GM19397 (cell line): ENCODE measurements at regions not wholly inside any gene's neighbourhood (a gene's known extent, or its start where the extent isn't known, plus 50 kb on each side); places are given as distances from the start of the nearest gene placed in this dataset.
"Not testable (repeated sequence)": the region's sequence is repeated elsewhere in the genome, so short reads cannot be mapped to it uniquely, and the experiment has no call there.

ENCODE experiments used
- ATAC-seq: cut with Tn5 transposase; IDR thresholded peaks from one replicate; pipeline ENCODE4 v1.9.1; 2021; ENCODE audit warnings: mild to moderate bottlenecking, moderate library complexity; ENCODE audit not compliant: unreplicated experiment

DNA sequence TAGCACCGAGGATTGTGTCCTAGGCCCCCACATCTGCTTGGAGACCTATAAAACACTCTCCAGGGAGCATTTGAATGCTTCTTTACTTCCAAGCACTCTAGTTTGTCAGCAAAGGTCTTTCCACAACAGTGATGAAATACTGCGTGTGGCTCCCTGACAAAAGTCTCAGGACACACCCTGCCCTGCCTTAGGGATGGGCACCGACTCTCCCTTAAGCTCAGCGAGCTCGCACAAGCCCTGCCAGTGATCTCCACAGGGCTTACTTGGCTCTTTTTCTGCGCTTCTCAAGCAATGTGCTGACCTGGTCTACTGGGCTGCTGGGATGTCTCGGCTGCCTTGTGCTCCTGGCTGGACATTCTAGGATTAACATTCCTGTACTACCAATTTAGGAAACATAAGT lies 84.3 kb upstream of the MPP7 start:
- no peak for ATAC-seq

DNA sequence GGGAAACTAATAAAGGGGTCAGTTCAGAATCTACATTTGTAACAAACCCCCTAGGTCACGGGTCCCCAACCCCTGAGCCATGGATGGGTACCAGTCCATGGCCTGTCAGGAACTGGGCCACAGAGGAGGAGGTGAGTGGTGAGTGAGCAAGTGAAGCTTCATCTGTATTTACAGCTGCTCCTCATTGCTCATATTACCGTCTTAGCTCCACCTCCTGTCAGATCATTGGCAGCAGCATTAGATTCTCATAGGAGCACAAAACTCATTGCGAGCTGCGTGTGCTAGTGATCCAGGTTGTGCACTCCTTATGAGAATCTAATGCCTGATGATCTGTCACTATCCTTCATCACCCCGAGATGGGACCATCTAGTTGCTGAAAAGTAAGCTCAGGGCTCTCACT lies 88.4 kb upstream of the MPP7 start:
- no peak for ATAC-seq

DNA sequence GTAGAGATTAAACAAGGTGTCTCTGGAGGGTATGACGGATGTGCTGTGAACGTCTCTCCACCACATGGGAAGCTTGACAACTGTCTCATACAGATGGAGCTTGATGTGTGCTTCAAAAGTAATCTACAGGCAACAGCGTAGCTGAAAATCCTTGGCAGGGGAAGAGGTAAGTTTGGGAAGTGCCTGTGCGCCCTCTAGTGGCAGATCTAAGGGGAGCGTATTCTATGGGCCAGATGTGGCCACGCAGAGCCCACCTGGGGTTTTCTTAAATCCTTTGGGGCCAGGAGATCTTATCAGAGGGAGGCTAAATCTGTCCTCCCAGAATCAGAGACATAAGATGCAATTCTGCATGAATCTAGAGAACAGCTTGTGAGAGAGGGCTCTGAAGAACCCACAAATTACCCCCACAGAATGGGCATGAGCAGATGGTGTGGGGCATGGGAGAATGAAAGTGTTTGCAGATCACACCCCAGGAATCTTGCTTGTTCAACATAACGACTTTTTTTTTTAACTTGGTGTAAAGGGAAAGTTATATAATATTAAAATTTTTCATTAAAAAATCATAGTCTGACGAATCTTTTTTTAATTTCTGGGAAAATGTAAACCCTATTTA lies 91.2 kb upstream of the MPP7 start:
- ATAC-seq = peak; percentile 57

DNA sequence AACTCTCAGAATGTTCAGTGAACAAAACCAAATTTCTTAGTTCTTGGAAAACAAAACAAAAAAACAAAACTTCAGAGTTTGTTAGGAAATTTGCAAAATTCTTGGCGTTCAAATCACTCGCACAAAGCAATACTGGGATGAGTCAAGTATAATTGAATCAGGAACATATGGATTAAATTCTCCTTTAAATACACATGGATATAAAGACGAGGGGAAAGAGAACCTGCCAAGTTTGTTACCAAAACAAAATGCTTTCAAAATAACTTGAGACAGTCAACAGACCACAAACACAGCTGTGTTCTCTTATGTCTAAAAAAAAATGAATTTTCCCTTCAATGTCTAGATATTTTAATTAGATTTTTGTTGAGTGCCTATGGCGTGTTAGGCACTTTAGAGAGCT lies 93.5 kb upstream of the MPP7 start:
- ATAC-seq = no peak

DNA sequence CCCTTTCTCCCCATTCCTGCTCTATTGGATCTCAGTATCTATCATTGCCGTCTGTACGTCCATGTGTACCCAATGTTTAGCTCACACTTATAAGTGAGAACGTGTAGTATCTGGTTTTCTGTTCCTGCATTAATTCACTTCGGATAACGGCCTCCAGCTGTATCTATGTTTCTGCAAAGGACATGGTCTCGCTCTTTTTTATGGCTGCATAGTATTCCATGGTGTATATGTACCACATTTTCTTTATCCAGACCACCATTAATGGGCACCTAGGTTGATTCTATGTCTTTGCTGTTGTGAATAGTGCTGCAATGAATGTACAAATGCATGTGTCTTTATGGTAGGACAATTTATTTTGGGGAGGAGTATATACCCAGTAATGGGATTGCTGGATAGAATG lies 94.4 kb upstream of the MPP7 start:
- ATAC-seq = no peak

DNA sequence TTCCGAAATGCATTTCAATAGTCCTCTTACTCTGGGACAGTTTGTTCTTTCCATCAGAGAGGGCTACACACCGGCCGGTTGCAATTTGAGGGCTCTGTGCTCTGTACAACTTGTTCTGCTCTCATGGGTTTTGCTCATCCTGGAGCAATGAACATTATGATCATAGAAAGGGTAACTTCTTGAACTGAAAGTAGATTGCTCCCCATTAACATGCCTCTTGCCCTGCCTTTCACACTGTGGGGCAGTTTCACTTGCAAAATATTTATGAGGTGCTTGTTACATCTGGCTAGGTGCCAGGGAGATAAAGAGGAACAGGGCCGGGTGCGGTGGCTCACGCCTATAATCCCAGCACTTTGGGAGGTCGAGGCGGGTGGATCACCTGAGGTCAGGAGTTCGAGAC lies 97.3 kb upstream of the MPP7 start:
- no peak for ATAC-seq

DNA sequence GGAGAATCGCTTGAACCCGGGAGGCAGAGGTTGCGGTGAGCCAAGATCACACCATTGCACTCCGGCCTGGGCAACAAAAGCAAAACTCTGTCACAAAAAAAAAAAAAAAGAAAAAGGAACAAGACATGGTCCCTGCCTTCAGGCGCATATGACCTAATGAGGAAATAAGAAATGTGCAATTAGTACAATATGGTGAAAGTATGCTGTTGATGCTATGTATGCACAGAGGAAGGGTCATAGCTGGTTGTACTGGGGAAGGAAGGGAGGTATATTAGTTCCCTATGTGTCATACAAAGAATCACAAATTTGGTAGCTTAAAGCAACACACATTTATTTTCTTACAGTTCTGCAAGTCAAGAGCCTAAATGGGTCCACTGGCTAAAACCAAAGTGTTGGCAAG lies 97.8 kb upstream of the MPP7 start:
- ATAC-seq = no peak

DNA sequence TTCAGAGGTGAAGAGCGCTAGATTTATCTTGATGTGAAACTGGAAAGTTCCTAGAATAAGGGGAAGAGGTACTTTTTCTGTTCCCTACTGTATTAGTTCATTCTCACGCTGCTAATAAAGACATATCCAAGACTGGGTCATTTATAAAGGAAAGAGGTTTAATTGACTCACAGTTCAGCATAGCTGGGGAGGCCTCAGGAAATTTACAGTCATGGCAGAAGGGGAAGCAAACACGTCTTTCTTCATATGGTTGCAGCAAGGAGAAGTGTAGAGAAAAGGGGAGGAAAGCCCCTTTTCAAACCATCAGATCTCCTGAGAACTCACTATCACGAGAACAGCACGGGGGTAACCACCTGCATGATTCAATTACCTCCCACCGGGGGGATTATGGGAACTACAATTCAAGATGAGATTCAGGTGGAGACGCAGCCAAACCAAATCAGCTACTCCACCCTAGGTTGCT lies 99.8 kb upstream of the MPP7 start:
- not testable (repeated sequence) for ATAC-seq

DNA sequence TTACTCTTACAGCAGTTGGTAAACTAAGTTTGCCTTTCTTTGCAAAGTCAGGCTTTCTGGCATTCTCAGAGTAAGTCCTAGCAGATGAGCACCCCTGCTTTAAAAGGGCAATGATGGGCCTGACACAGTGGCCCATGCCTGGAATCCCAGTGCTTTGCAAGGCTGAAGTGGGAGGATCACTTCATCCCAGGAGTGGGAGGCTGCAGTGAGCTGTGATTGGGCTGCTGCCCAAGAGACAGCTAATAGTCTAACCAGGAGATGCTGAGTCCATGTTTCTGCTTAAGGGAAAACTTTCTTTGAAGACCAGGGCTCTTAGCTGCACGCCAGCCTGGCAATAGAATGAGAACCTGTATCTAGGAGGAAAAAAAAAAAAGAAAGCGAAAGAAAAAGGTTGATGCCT lies 100.2 kb upstream of the MPP7 start:
- ATAC-seq = no peak

DNA sequence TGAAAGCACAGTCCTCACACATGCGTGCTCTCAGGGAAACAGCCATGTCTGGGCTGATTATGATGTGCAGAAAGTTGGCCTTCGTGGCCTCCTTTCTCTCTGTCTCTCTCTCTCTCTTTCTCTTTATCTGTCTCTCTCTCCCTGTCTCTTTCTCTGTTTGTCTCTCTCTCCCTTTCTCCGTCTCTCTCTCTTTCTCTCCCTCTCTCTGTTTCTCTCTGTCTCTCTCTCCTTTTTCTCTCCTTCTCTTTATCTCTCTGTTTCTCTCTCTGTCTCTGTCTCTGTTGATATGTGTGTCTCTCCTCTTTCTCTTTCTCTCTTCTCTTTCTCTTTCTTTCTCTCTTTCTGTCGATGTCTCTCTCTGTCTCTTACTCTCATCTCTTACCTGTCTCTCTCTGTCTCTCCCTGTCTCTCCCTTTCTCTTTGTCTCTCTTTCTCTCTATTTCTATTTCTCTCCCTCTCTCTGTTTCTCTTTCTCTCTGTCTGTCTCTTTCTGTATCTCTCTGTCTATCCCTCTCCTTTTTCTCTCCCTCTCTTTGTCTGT lies 105.4 kb upstream of the MPP7 start:
- ATAC-seq = no peak

DNA sequence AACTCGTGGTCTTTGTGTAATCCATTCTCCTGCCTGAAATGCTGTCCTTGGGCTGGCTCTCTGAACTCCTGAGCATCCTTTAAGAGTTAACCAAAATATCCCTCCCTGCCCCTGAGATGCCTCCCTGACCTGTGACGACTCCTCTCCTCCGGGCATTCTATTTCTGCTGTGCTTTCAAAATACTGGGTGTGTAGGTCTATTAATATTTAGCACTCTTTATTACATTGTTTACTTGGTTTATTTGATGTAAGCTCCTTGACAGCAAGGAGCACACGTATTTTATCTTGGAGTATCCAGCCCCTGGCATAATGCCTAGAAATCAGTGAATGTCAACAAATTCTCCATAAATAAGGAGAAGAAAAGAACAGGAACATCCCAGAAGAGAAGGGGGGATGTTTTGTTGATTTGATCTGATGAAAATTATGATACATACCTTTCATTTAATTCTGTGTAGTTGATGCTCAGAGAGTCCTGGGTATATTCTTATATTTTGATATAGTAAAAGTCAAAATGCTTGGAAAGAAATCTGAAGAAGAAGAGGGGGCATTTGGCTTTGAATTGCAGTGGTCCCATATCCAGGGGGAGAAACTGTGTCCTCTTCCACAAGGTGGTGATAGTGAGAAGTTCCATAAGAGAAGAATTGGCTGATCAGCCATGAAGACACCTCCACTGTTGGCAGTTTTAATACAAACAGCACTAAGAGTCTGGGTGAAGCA lies 107.7 kb upstream of the MPP7 start:
- no peak for ATAC-seq

DNA sequence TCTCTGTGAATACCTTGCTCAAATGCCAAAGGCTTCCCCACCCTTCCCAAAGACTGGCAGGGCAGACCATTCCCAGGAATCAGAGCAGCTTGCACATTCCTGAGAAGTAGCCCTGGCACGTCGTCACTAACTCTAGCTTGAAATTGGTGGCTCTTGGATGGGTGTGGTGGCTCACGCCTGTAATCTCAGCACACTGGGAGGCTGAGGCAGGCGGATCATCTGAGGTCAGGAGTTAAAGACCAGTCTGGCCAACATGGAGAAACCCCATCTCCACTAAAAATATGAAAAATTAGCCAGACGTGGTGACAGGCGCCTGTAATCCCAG lies 108.2 kb upstream of the MPP7 start:
- ATAC-seq = no peak

DNA sequence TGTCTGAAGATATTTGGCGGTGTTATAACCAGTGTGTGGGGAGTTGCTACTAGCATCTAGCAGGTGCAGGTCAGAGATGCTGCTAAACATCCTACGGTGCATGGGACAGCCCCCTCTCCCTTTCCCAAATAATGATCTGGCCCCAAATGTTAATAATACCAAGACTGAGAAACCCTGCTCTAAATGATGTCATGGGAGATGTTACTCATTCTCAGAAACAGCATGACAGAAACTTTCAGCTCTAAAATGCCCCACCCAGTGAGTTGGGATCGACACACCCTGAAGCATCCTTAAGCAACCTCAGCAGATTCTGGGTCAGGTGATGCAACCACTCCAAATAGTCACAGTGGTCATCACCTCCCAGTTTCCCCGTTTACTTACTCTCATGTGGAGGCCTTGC lies 108.8 kb upstream of the MPP7 start:
- no peak for ATAC-seq

DNA sequence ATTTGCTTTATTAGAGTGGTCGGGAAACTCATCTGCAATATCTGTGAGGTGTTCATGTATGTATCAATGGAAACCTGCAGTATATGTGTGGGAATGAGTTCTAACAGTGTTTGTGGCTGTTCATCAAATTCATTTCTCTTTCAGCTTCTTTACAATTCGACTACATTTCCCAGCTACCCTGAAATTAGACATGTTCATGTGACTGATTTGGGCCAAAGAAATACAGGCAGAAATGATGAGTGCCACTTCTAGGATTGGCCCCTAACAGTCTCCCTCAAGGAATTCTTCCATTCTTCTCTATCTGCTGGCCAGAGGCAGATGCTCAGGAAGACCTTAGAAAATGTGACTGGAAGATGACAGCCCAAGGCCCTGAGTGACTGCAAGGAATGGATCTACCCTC lies 114.8 kb upstream of the WAC start:
- ATAC-seq = no peak

DNA sequence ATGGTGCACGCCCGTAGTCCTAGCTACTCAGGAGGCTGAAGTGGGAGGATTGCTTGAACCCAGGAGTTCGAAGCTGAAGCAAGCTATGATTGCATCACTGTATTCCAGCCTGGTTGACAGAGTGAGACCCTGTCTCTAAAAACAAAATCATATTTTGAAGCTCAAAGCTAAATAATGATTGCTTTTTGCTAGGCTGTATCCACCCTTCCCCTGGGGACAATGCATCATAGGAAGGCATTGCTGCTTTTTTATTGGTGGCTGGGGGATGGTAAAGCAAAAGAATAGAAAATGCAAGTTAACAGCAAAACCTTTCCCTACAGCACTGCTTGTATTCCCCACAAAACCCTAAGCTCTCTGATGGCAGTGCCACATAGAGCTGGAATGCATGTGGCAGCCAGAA lies 107.5 kb upstream of the WAC start:
- no peak for ATAC-seq

DNA sequence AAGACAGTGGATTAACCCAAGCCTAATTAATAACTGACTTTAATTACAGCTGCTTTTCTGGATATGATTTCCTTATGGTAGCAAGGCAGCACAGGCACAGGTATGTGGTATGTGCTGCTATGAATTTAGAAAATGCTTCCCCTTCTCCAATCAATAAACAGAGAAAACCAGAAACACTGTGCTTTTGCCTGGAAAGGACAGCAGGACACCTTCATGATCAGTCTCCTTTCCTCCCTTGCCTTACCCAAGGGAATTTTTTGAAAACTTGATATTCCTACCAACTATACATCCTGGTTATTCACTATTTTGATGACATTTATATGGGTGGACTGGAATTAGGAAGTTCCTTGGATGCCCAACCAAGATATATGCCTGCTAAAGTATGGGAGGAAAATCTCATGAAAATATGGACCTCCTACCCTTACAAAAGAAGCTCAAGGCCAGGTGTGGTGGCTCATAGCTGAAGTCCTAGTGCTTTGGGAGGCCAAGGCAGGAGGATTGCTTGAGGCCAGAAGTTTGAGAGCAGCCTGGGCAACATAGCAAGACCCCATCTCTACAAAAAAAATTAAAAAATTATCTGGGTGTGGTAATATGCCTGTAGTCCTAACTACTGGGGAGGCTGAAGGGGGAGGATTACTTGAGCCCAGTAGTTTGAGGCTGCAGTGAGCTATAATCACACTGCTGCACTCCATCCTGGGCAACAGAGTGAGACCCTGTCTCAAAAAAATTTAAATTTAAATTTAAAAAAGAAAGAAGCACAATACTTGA lies 106.3 kb upstream of the WAC start:
- ATAC-seq = no peak

DNA sequence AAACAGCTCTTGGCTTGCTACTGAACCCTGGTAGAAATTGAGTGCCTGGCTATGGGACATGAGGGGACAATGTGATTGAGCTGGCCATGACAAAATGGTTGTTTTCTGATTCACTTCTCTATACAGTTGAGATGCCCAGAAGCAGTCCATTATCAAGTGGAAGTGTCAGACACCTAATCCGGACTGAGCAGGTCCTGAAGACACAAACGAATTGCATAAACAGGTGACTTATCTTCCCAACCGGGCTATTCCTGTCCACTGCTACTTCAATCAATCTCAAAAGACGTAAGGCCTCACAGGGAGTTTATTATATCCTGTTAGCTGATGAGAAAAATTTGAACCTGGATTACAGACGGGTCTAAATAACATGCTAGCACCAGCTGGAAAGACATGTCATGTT lies 105.5 kb upstream of the WAC start:
- ATAC-seq = no peak

DNA sequence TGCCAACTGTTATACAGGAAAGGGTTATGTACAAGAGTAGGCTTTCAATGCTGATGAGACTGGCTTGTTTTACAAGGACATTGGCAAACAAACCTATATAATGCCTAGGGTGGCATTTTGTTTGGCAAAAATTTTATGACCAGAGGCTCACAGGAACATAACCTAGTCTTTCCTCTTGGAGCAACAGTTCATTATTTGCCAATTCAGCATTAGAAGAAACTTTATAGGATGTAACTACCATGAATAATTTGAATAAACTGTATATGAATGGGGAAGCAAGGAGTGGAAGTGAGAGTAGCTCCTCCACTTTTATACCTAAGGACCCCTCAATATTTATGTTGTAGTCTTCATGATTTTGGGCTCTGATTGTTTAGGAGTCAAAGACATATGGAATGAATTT lies 103.9 kb upstream of the WAC start:
- ATAC-seq = no peak

DNA sequence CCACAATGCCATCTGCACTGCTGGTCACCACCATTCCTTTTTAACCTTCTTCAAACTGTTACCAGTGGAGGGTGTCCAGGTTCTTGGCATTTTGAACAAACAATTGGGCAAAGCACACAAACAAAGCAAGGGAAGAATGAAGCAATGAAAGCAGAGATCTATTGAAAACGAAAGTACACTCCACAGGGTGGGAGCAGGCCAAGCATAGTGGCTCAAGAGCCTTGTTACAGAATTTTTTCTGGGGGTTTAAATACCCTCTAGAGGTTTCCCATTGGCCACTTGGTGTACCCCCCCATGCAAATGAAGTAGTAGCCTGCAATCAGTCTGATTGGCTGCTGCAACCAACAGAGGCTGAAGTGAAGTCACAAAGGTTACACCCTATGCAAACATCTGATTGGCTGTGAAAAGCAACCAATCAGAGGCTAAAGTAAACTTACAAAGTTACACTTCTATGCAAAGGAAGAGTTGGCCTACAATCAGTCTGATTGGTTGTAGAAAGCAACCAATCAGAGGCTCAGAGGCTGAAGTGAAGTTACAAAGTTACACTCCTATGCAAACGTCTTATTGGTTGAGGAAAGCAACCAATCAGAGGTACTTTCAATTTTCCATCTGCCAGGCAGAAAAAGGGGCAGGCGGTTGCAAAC lies 103.2 kb upstream of the WAC start:
- ATAC-seq = no peak

DNA sequence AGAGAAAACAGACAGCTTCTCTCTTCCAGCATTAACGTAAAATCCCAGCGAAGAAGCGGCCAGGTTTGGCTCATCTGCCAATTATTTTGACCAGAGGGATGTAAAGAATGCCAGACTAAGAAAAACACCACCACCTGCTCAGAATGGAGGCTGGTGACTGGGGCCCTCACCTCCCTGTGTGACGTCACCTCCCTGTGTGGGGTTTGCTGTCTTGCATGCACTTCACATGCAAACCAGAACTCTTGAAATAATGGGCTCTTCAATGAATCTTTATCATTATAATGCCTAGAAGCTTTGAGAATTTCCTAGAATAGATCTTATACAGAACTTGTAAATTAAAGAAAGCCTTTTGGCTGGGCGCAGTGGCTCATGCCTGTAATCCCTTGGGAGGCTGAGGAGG lies 101.8 kb upstream of the WAC start:
- no peak for ATAC-seq

DNA sequence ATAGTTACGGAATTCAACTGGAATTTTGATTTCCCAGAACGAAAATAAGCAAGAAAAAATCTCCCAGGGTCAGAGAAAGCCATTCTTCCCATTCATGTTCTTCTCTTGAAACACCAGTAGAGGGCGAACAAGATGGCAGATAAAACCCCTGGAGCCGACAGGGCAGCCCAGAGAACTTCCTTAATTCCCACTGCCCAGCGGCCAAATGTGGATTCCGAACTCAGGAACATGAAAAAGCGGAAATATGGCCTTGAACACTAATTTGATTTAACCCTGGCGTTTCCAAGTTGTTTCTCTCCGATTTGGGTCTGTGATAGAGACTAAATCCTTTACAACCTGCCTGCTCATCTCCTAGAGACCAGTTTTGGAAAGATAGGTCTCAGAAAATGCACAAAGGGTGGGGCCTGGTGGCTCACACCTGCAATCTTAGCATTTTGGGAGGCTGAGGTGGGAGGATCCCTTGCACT lies 100.7 kb upstream of the WAC start:
- no peak for ATAC-seq
